ENCODE measurements at regions not wholly inside any gene's neighbourhood (a gene's known extent, or its start where the extent isn't known, plus 50 kb on each side); places are given as distances from the start of the nearest gene placed in this dataset.
"Not testable (repeated sequence)": the region's sequence is repeated elsewhere in the genome, so short reads cannot be mapped to it uniquely, and the experiment has no call there.

- no peak for TF ChIP-seq ZNF70 (CRISPR knock-in tag; IDR thresholded peaks at IDR 0.05)
- TF ChIP-seq CSDC2 (CRISPR knock-in tag; IDR thresholded peaks at IDR 0.05), result no peak
- peak; percentile 99 for TF ChIP-seq ISL1 (CRISPR knock-in tag; IDR thresholded peaks at IDR 0.05)
Measured at GRCh38 chr1:219412772-219413171, 200.1 kb downstream of the ZC3H11B start (continued).

- not testable (repeated sequence) for ATAC-seq
Measured at GRCh38 chr1:219410721-219411120, 202.2 kb downstream of the ZC3H11B start.

- TF ChIP-seq ZFP30 (CRISPR knock-in tag; IDR thresholded peaks at IDR 0.05) (no peak), ZNF565 (CRISPR knock-in tag; conservative IDR thresholded peaks at IDR 0.05; ENCODE audit: low read depth) (no peak), ESRRG (CRISPR knock-in tag; IDR thresholded peaks at IDR 0.05) (no peak), OSR1 (CRISPR knock-in tag; IDR thresholded peaks at IDR 0.05) (no peak), TOX (CRISPR knock-in tag; IDR thresholded peaks at IDR 0.05; ENCODE audit: borderline replicate concordance) (no peak), ZC3H10 (CRISPR knock-in tag; IDR thresholded peaks at IDR 0.05) (no peak), TSHZ2 (CRISPR knock-in tag; IDR thresholded peaks at IDR 0.05) (no peak)
- no peak; the same call in 2 of the 3 replicates for ATAC-seq
Measured at GRCh38 chr1:219405531-219406331, 207.2 kb downstream of the ZC3H11B start.

GRCh38 chr1:219404629-219405028, 208.3 kb downstream of the ZC3H11B start:
- TF ChIP-seq ZFP30 (CRISPR knock-in tag; IDR thresholded peaks at IDR 0.05) (no peak), CSDC2 (CRISPR knock-in tag; IDR thresholded peaks at IDR 0.05) (no peak), TCF4 (CRISPR knock-in tag; IDR thresholded peaks at IDR 0.05; ENCODE audit: borderline replicate concordance) (no peak), ARNTL (CRISPR knock-in tag; IDR thresholded peaks at IDR 0.05; ENCODE audit: borderline replicate concordance, low read depth) (no peak), CREB5 (CRISPR knock-in tag; IDR thresholded peaks at IDR 0.05; ENCODE audit: low read depth) (no peak), ZNF70 (CRISPR knock-in tag; IDR thresholded peaks at IDR 0.05) (no peak), BACH2 (CRISPR knock-in tag; IDR thresholded peaks at IDR 0.05; ENCODE audit: borderline replicate concordance) (no peak), ISL1 (CRISPR knock-in tag; IDR thresholded peaks at IDR 0.05) (no peak), TSHZ2 (CRISPR knock-in tag; IDR thresholded peaks at IDR 0.05) (no peak), OSR1 (CRISPR knock-in tag; IDR thresholded peaks at IDR 0.05) (no peak)
- ATAC-seq, result no peak

- no peak for ATAC-seq
- TF ChIP-seq SNAI2 (CRISPR knock-in tag; IDR thresholded peaks at IDR 0.05) (no peak), CSDC2 (CRISPR knock-in tag; IDR thresholded peaks at IDR 0.05) (no peak), CSRNP3 (CRISPR knock-in tag; IDR thresholded peaks at IDR 0.05) (no peak), CREB5 (CRISPR knock-in tag; IDR thresholded peaks at IDR 0.05; ENCODE audit: low read depth) (no peak), TOX (CRISPR knock-in tag; IDR thresholded peaks at IDR 0.05; ENCODE audit: borderline replicate concordance) (no peak), PATZ1 (CRISPR knock-in tag; IDR thresholded peaks at IDR 0.05; ENCODE audit: borderline replicate concordance) (no peak), TSHZ2 (CRISPR knock-in tag; IDR thresholded peaks at IDR 0.05) (no peak)
Measured at GRCh38 chr1:219402925-219403324, 210.0 kb downstream of the ZC3H11B start.
